ENCODE measurements at regions not wholly inside any gene's neighbourhood (a gene's known extent, or its start where the extent isn't known, plus 50 kb on each side); places are given as distances from the start of the nearest gene placed in this dataset.

DNA sequence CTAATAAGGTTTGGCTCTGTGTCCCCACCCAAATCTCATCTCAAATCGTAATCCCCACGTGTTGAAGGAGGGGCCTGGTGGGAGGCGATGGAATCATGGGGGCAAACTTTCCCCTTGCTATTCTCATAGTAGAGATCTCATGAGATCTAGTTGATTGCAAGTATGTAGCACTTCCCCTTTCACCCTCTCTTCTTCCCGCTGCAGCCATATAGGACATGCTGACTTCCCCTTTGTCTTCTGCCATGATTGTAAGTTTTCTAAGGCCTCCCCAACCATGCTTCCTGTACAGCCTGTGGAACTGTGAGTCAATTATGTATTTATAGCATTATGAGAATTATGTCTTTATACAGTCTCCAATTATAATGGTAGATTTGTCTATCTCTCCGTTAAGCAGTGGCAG lies 594.5 kb downstream of the ACTR3B start:
- TF ChIP-seq, protein P1, sequence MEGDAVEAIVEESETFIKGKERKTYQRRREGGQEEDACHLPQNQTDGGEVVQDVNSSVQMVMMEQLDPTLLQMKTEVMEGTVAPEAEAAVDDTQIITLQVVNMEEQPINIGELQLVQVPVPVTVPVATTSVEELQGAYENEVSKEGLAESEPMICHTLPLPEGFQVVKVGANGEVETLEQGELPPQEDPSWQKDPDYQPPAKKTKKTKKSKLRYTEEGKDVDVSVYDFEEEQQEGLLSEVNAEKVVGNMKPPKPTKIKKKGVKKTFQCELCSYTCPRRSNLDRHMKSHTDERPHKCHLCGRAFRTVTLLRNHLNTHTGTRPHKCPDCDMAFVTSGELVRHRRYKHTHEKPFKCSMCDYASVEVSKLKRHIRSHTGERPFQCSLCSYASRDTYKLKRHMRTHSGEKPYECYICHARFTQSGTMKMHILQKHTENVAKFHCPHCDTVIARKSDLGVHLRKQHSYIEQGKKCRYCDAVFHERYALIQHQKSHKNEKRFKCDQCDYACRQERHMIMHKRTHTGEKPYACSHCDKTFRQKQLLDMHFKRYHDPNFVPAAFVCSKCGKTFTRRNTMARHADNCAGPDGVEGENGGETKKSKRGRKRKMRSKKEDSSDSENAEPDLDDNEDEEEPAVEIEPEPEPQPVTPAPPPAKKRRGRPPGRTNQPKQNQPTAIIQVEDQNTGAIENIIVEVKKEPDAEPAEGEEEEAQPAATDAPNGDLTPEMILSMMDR (IDR thresholded peaks at IDR 0.05) = no peak
- no peak for TF ChIP-seq POLR2A (IDR thresholded peaks at IDR 0.05)

Data from Peyer's patch (tissue), 4 donors.